CD4-positive, alpha-beta T cell treated with Interleukin-17A for 4 hours (primary cell): ENCODE measurements at regions not wholly inside any gene's neighbourhood (a gene's known extent, or its start where the extent isn't known, plus 50 kb on each side); places are given as distances from the start of the nearest gene placed in this dataset.

Source experiments
- DNase-seq: peaks from one replicate; pipeline ENCODE4 v3.0.0-alpha.2; 2020; ENCODE audit warnings: mixed read lengths

GRCh38 chr10:88212069-88212468, 348.6 kb downstream of the PTEN start:
- no peak for DNase-seq

- DNase-seq = no peak
Observed at GRCh38 chr10:88213065-88213605, 349.7 kb downstream of the PTEN start.

- DNase-seq = no peak
Observed at GRCh38 chr10:88216976-88217375, 353.6 kb downstream of the PTEN start.

- DNase-seq = no peak
Observed at GRCh38 chr10:88218362-88218761, 354.9 kb downstream of the PTEN start.

GRCh38 chr10:88219753-88220152, 356.3 kb downstream of the PTEN start:
- DNase-seq = no peak

- no peak for DNase-seq
Observed at GRCh38 chr10:88221010-88221973, 357.9 kb downstream of the PTEN start.

- DNase-seq = no peak
Observed at GRCh38 chr10:88222881-88223280, 359.5 kb downstream of the PTEN start.
